IMR-90 (cell line): ENCODE measurements at regions not wholly inside any gene's neighbourhood (a gene's known extent, or its start where the extent isn't known, plus 50 kb on each side); places are given as distances from the start of the nearest gene placed in this dataset.

Source experiments
- ATAC-seq: fragments of 200-7000 bp; cut with Tn5 transposase; 2 replicates; pipeline ENCODE4 v1.9.1; 2020; ENCODE audit warnings: low read depth, mild to moderate bottlenecking, moderate library complexity
- BruUV-seq: library from RNA; stranded (reverse); fragments of 400-500 nt; replicated peaks from 2 replicates; lab custom pipeline; 2021; lab: Mats Ljungman, UMichigan
- CTCF ChIA-PET: fragments of 300-600 bp; formaldehyde crosslinking; extraction: SDS; loops from one replicate; lab custom pipeline; 2021; ENCODE audit warnings: antibody characterized with exemption; lab: Yijun Ruan, JAX
- POLR2A ChIA-PET: fragments of 300-600 bp; sonication (Branson Sonifier 250); formaldehyde crosslinking; loops from one replicate; lab custom pipeline; 2022; ENCODE audit warnings: antibody characterized with exemption; ENCODE audit not compliant: unreplicated experiment; lab: Charles Lee
- DNase-seq: peaks from one replicate; pipeline ENCODE4 v3.0.0; 2013
- H2AFZ ChIP-seq: replicated peaks from 2 replicates; pipeline ENCODE3; 2013; ENCODE audit warnings: low read length, mild to moderate bottlenecking; ENCODE audit not compliant: poor library complexity
- H2AK5ac ChIP-seq: 2 replicates; pipeline ENCODE4 v1.6.1; 2013; ENCODE audit warnings: low read depth, low read length, inconsistent platforms
- H2AK9ac ChIP-seq: replicated peaks from 2 replicates; pipeline ENCODE3; 2013; ENCODE audit warnings: mild to moderate bottlenecking, low read depth, low read length, moderate library complexity; ENCODE audit not compliant: poor library complexity
- H2BK120ac ChIP-seq: 2 replicates; pipeline ENCODE4 v1.6.1; 2013; ENCODE audit warnings: low read depth, low read length, inconsistent platforms
- H2BK15ac ChIP-seq: 3 replicates; pipeline ENCODE4 v1.6.1; 2013; ENCODE audit warnings: low read depth, low read length, inconsistent platforms
- H2BK20ac ChIP-seq: 2 replicates; pipeline ENCODE4 v1.6.1; 2013; ENCODE audit warnings: low read depth, mild to moderate bottlenecking, inconsistent platforms, low read length, moderate library complexity
- H2BK5ac ChIP-seq: 2 replicates; pipeline ENCODE4 v1.6.1; 2013; ENCODE audit warnings: mild to moderate bottlenecking, low read depth, low read length, inconsistent platforms; ENCODE audit not compliant: poor library complexity, severe bottlenecking
- H3K14ac ChIP-seq: replicated peaks from 2 replicates; pipeline ENCODE4 v1.6.1; 2013; ENCODE audit warnings: low read depth, low read length, inconsistent platforms
- H3K18ac ChIP-seq: 2 replicates; pipeline ENCODE4 v1.6.1; 2013; ENCODE audit warnings: low read depth, low read length, control low read depth
- H3K23ac ChIP-seq: 2 replicates; pipeline ENCODE4 v1.6.1; 2013; ENCODE audit warnings: low read depth, low read length, inconsistent platforms
- H3K27ac ChIP-seq: 2 replicates; pipeline ENCODE4 v1.5.1; 2013; ENCODE audit warnings: mild to moderate bottlenecking, control low read depth, low read length; ENCODE audit not compliant: insufficient read depth
- H3K27me3 ChIP-seq: 2 replicates; pipeline ENCODE4 v1.6.1; 2013; ENCODE audit warnings: low read length; ENCODE audit not compliant: control insufficient read depth, insufficient read depth
- H3K36me3 ChIP-seq: 2 replicates; pipeline ENCODE4 v1.6.1; 2013; ENCODE audit warnings: low read length, mixed read lengths; ENCODE audit not compliant: control insufficient read depth, insufficient read depth
- H3K4ac ChIP-seq: 2 replicates; pipeline ENCODE4 v1.6.1; 2013; ENCODE audit warnings: low read depth, low read length, inconsistent platforms
- H3K4me1 ChIP-seq: 2 replicates; pipeline ENCODE4 v1.6.1; 2013; ENCODE audit warnings: low read length, mixed read lengths; ENCODE audit not compliant: control insufficient read depth, insufficient read depth
- H3K4me2 ChIP-seq: 2 replicates; pipeline ENCODE4 v1.6.1; 2013; ENCODE audit warnings: low read depth, mild to moderate bottlenecking, control low read depth, low read length, moderate library complexity
- H3K4me3 ChIP-seq: 2 replicates; pipeline ENCODE4 v1.5.1; 2013; ENCODE audit warnings: low read depth, mild to moderate bottlenecking, control low read depth, low read length, moderate library complexity; ENCODE audit not compliant: insufficient read depth
- H3K56ac ChIP-seq: 2 replicates; pipeline ENCODE4 v1.6.1; 2013; ENCODE audit warnings: low read length, inconsistent platforms; ENCODE audit not compliant: insufficient read depth; ENCODE audit errors: extremely low read depth
- H3K79me1 ChIP-seq, 2 experiments: 2 replicates each; pipeline ENCODE4 v1.6.1; 2013; ENCODE audit warnings: low read length in 2 of 2, inconsistent platforms in 1 of 2, low read depth in 1 of 2
- H3K9ac ChIP-seq: 2 replicates; pipeline ENCODE4 v1.6.1; 2013; ENCODE audit warnings: low read depth, low read length, control low read depth
- H3K9me1 ChIP-seq: 2 replicates; pipeline ENCODE4 v1.6.1; 2013; ENCODE audit warnings: low read length, inconsistent platforms; ENCODE audit not compliant: insufficient read depth
- H3K9me3 ChIP-seq: 2 replicates; pipeline ENCODE4 v1.6.1; 2013; ENCODE audit warnings: low read length; ENCODE audit not compliant: control insufficient read depth, insufficient read depth
- H4K20me1 ChIP-seq: 2 replicates; pipeline ENCODE4 v1.6.1; 2013; ENCODE audit warnings: low read length, inconsistent platforms; ENCODE audit not compliant: insufficient read depth
- H4K5ac ChIP-seq: 2 replicates; pipeline ENCODE4 v1.6.1; 2013; ENCODE audit warnings: mild to moderate bottlenecking, low read depth, low read length, control low read depth
- H4K8ac ChIP-seq, 2 experiments: 2 replicates each; pipeline ENCODE4 v1.6.1; 2013; ENCODE audit warnings: low read depth in 2 of 2, low read length in 2 of 2, control low read depth in 1 of 2, inconsistent platforms in 1 of 2
- H4K91ac ChIP-seq: 2 replicates; pipeline ENCODE4 v1.6.1; 2013; ENCODE audit warnings: low read depth, low read length, inconsistent platforms; ENCODE audit not compliant: insufficient read depth
- BHLHE40 ChIP-seq: fragments of 150-350 bp; IDR thresholded peaks from 2 replicates; pipeline ENCODE4 v1.6.1; 2016; ENCODE audit warnings: mild to moderate bottlenecking, low read depth, low read length
- CHD1 ChIP-seq: IDR thresholded peaks from 2 replicates; pipeline ENCODE4 v1.6.1; 2012; ENCODE audit warnings: low read depth, low read length, improper control_type of control experiment
- CTCF ChIP-seq: conservative IDR thresholded peaks from 2 replicates; pipeline ENCODE4 v1.5.1; 2012; ENCODE audit warnings: mild to moderate bottlenecking, low read depth, low read length, improper control_type of control experiment
- FOS ChIP-seq: fragments of 150-350 bp; IDR thresholded peaks from 2 replicates; pipeline ENCODE4 v1.6.1; 2016; ENCODE audit warnings: low read depth, low read length
- NFE2L2 ChIP-seq: fragments of 150-350 bp; IDR thresholded peaks from 2 replicates; pipeline ENCODE4 v1.6.1; 2016; ENCODE audit warnings: low read depth, mild to moderate bottlenecking, low read length
- RAD21 ChIP-seq: IDR thresholded peaks from 2 replicates; pipeline ENCODE4 v1.6.1; 2012; ENCODE audit warnings: low read length, improper control_type of control experiment
- RCOR1 ChIP-seq: IDR thresholded peaks from 2 replicates; pipeline ENCODE4 v1.6.1; 2012; ENCODE audit warnings: mild to moderate bottlenecking, low read length, improper control_type of control experiment; ENCODE audit not compliant: insufficient replicate concordance
- WGBS, 2 experiments: methylation state at CpG; one replicate each; pipeline versions ENCODE4 v1.1.5 to v1.1.7; 2013; ENCODE audit warnings: missing lambda C conversion rate in 2 of 2; ENCODE audit not compliant: insufficient read length in 1 of 2; ENCODE audit errors: extremely low coverage in 2 of 2; 5-methylcytosine and 5-hydroxymethylcytosine counted together
- dilution Hi-C: fragments of 300-500 bp; cut with HindIII; formaldehyde crosslinking; loops from one replicate; pipeline ENCODE4 v1.14.3; 2018; ENCODE audit warnings: low sequenced_read_pairs; ENCODE audit not compliant: unreplicated experiment
- in situ Hi-C: fragments of 300-500 bp; cut with MboI; formaldehyde crosslinking; loops from 3 replicates; pipeline ENCODE4 v1.14.3; 2019; ENCODE audit warnings: low sequenced_read_pairs, inconsistent platforms, mixed read lengths
- intact Hi-C: fragments of 100-400 bp; cut with micrococcal nuclease; formaldehyde crosslinking; loops from 2 replicates; pipeline ENCODE4 v1.10.0; 2022

GRCh38 chr20:4329232-4329631 is 80.1 kb upstream of the ADRA1D start:
- no peak overlapping the region for H3K56ac ChIP-seq
- 57% methylated on average over 2 of the region's 5 CpGs; no CpG with 5 or more reads in 1 of the 2 experiments for WGBS, 2 experiments
- no peak overlapping the region for H4K8ac ChIP-seq
- no peaks in the 10 kb centered on the region for H3K79me1 ChIP-seq
- CTCF ChIA-PET, result no interaction called here
- no peak overlapping the region for H2AK5ac ChIP-seq
- H3K9me1 ChIP-seq, result no peaks in the 10 kb centered on the region
- H3K18ac ChIP-seq, result no peak overlapping the region
- H2BK20ac ChIP-seq, result no peak overlapping the region
- no TSS peak for BruUV-seq
- no peak overlapping the region for H2AFZ ChIP-seq
- peaks cover 25% of the 10 kb centered on the region for H3K27me3 ChIP-seq
- in situ Hi-C loops, result no loop called here
- no peak overlapping the region for H3K9ac ChIP-seq
- H3K14ac ChIP-seq, result no peak overlapping the region
- H3K4me2 ChIP-seq, result no peak overlapping the region
- intact Hi-C loops, result no loop called here
- H2BK5ac ChIP-seq, result no peak overlapping the region
- H4K20me1 ChIP-seq, result no peaks in the 10 kb centered on the region
- no peak overlapping the region for H3K23ac ChIP-seq
- DNase-seq (no peak), ATAC-seq (no peak)
- no peak overlapping the region for H4K91ac ChIP-seq
- H2BK15ac ChIP-seq, result no peak overlapping the region
- no peak for TF ChIP-seq RAD21
- no peak for TF ChIP-seq CTCF
- TF ChIP-seq NFE2L2, result no peak
- TF ChIP-seq FOS, result no peak
- no peak for TF ChIP-seq RCOR1
- TF ChIP-seq BHLHE40, result no peak
- no peak for TF ChIP-seq CHD1
- no peak overlapping the region for H3K4me3 ChIP-seq
- POLR2A ChIA-PET, result no interaction called here
- no peak overlapping the region for H2BK120ac ChIP-seq
- H2AK9ac ChIP-seq, result no peak overlapping the region
- H3K9me3 ChIP-seq, result 0 out of 2 replicates have a peak, but pooled peaks cover 2% of the 10 kb centered on the region
- no peak overlapping the region for H4K5ac ChIP-seq
- dilution Hi-C loops, result no loop called here
- peaks cover 2% of the 10 kb centered on the region; the same call in 1 of the 2 replicates for H3K4me1 ChIP-seq
- no peak overlapping the region for H3K4ac ChIP-seq
- H3K27ac ChIP-seq, result no peak overlapping the region
- no peaks in the 10 kb centered on the region for H3K36me3 ChIP-seq
